ENCODE measurements at regions not wholly inside any gene's neighbourhood (a gene's known extent, or its start where the extent isn't known, plus 50 kb on each side); places are given as distances from the start of the nearest gene placed in this dataset.

GRCh38 chr13:74064805-74065312, 69.3 kb downstream of the KLF12 start:
- no peaks in the 10 kb centered on the region for H3K9me3 ChIP-seq (ENCODE audit: insufficient read depth, low read depth, low read length)
- peaks cover 7% of the 10 kb centered on the region for H3K36me3 Mint-ChIP-seq (ENCODE audit: low read depth, unreplicated experiment)
- peaks cover 6% of the 10 kb centered on the region for H3K4me1 ChIP-seq (ENCODE audit: insufficient read depth, low read length)
- no peak overlapping the region for H3K4me3 ChIP-seq (ENCODE audit: insufficient read depth, low read depth, low read length)
- no peaks in the 10 kb centered on the region for H3K36me3 ChIP-seq (ENCODE audit: insufficient read depth, low read length)
- DNase-seq (ENCODE audit: low read depth) (no peak), FAIRE-seq (peak; percentile 26)
- H3K27me3 Mint-ChIP-seq (ENCODE audit: low read depth, unreplicated experiment), result no peaks in the 10 kb centered on the region
- H3K27me3 ChIP-seq (ENCODE audit: insufficient read depth, low read length), result no peaks in the 10 kb centered on the region
- H2AFZ ChIP-seq (ENCODE audit: low read depth, low read length), result no peak overlapping the region
- H3K9ac ChIP-seq (ENCODE audit: low read length), result no peak overlapping the region
- H3K27ac Mint-ChIP-seq (ENCODE audit: unreplicated experiment), result no peak overlapping the region
- no peak overlapping the region for H3K4me3 Mint-ChIP-seq (ENCODE audit: unreplicated experiment)
- H3K4me1 Mint-ChIP-seq (ENCODE audit: low read depth, unreplicated experiment), result peaks cover 40% of the 10 kb centered on the region
- H3K79me2 ChIP-seq (ENCODE audit: insufficient read depth, low read length), result peaks cover 76% of the 10 kb centered on the region
- no peaks in the 10 kb centered on the region for H3K9me3 Mint-ChIP-seq (ENCODE audit: unreplicated experiment)
- no peak overlapping the region for H3K27ac ChIP-seq (ENCODE audit: low read depth, low read length)
- H4K20me1 ChIP-seq (ENCODE audit: insufficient read depth, low read length), result peaks cover 32% of the 10 kb centered on the region
- TF ChIP-seq EZH2 (IDR thresholded peaks at IDR 0.05; ENCODE audit: insufficient read depth, low read length), result no peak
- TF ChIP-seq CTCF (IDR thresholded peaks at IDR 0.05; ENCODE audit: insufficient read depth, low read depth, low read length), result no peak
- H3K4me2 ChIP-seq (ENCODE audit: low read length), result no peak overlapping the region

- Histone ChIP-seq H4K20me1 (ENCODE audit: insufficient read depth, low read length) (peaks cover 31% of the 10 kb centered on the region), H3K36me3 (ENCODE audit: insufficient read depth, low read length) (no peaks in the 10 kb centered on the region), H2AFZ (ENCODE audit: low read depth, low read length) (no peak overlapping the region), H3K4me1 (ENCODE audit: insufficient read depth, low read length) (peaks cover 6% of the 10 kb centered on the region), H3K4me2 (ENCODE audit: low read length) (peak overlapping the region; percentile 73), H3K27ac (ENCODE audit: low read depth, low read length) (peak overlapping the region; percentile 54), H3K27me3 (ENCODE audit: insufficient read depth, low read length) (no peaks in the 10 kb centered on the region), H3K9ac (ENCODE audit: low read length) (peak overlapping the region; percentile 49), H3K4me3 (ENCODE audit: insufficient read depth, low read depth, low read length) (peak overlapping the region; percentile 41), H3K79me2 (ENCODE audit: insufficient read depth, low read length) (peaks cover 78% of the 10 kb centered on the region), H3K9me3 (ENCODE audit: insufficient read depth, low read depth, low read length) (no peaks in the 10 kb centered on the region)
- TF ChIP-seq CTCF (IDR thresholded peaks at IDR 0.05; ENCODE audit: insufficient read depth, low read depth, low read length) (no peak), EZH2 (IDR thresholded peaks at IDR 0.05; ENCODE audit: insufficient read depth, low read length) (no peak)
- Mint-ChIP-seq H3K27me3 (ENCODE audit: low read depth, unreplicated experiment) (no peaks in the 10 kb centered on the region), H3K27ac (ENCODE audit: unreplicated experiment) (peak overlapping the region; percentile 93), H3K36me3 (ENCODE audit: low read depth, unreplicated experiment) (peaks cover 6% of the 10 kb centered on the region), H3K9me3 (ENCODE audit: unreplicated experiment) (peaks cover 2% of the 10 kb centered on the region), H3K4me1 (ENCODE audit: low read depth, unreplicated experiment) (peaks cover 44% of the 10 kb centered on the region), H3K4me3 (ENCODE audit: unreplicated experiment) (peak overlapping the region; percentile 67)
- FAIRE-seq (no peak), DNase-seq (ENCODE audit: low read depth) (no peak)
These were observed 70.6 kb downstream of the KLF12 start for GRCh38 chr13:74063533-74064100.

GRCh38 chr13:74062933-74063332, 71.3 kb downstream of the KLF12 start:
- Histone ChIP-seq H3K79me2 (ENCODE audit: insufficient read depth, low read length) (peaks cover 73% of the 10 kb centered on the region), H2AFZ (ENCODE audit: low read depth, low read length) (no peak overlapping the region), H3K27me3 (ENCODE audit: insufficient read depth, low read length) (no peaks in the 10 kb centered on the region), H3K4me2 (ENCODE audit: low read length) (peak overlapping the region; percentile 73), H3K36me3 (ENCODE audit: insufficient read depth, low read length) (no peaks in the 10 kb centered on the region), H3K4me1 (ENCODE audit: insufficient read depth, low read length) (peaks cover 6% of the 10 kb centered on the region), H4K20me1 (ENCODE audit: insufficient read depth, low read length) (peaks cover 31% of the 10 kb centered on the region), H3K4me3 (ENCODE audit: insufficient read depth, low read depth, low read length) (peak overlapping the region; percentile 41), H3K9me3 (ENCODE audit: insufficient read depth, low read depth, low read length) (no peaks in the 10 kb centered on the region), H3K27ac (ENCODE audit: low read depth, low read length) (peak overlapping the region; percentile 54), H3K9ac (ENCODE audit: low read length) (peak overlapping the region; percentile 49)
- DNase-seq (ENCODE audit: low read depth) (peak; percentile 79), FAIRE-seq (peak; percentile 76)
- Mint-ChIP-seq H3K4me1 (ENCODE audit: low read depth, unreplicated experiment) (peaks cover 42% of the 10 kb centered on the region), H3K27me3 (ENCODE audit: low read depth, unreplicated experiment) (no peaks in the 10 kb centered on the region), H3K27ac (ENCODE audit: unreplicated experiment) (peak overlapping the region; percentile 93), H3K9me3 (ENCODE audit: unreplicated experiment) (peaks cover 2% of the 10 kb centered on the region), H3K4me3 (ENCODE audit: unreplicated experiment) (peak overlapping the region; percentile 67), H3K36me3 (ENCODE audit: low read depth, unreplicated experiment) (peaks cover 5% of the 10 kb centered on the region)
- no peak for TF ChIP-seq CTCF (IDR thresholded peaks at IDR 0.05; ENCODE audit: insufficient read depth, low read depth, low read length)
- no peak for TF ChIP-seq EZH2 (IDR thresholded peaks at IDR 0.05; ENCODE audit: insufficient read depth, low read length)
